ENCODE measurements at regions not wholly inside any gene's neighbourhood (a gene's known extent, or its start where the extent isn't known, plus 50 kb on each side); places are given as distances from the start of the nearest gene placed in this dataset.

DNA sequence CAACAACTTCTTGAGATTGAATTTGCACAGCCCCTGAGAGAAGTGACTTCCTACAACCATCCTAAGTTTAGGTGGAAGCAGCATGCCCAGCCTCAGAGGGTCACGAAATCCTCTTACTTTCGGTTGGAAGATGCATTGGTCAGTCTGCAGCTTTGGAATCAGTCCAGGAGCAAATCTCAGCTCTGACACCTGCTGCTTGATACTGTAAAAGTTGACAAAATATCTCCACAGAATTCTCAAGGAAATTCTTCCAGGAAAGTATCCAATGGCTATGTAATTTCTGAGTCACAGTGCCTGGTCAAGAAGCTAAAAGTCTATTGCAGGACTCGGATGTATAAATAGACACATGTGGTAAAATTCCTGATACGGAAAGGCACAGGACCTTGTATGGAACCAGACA lies 414.5 kb upstream of the GYPC start:
- WGBS, 2 experiments (ENCODE audit: extremely low coverage in 2 of 2, insufficient read length in 1 of 2) = no CpG with 5 or more reads among the region's 4 CpGs
- no peak overlapping the region for H2AFZ ChIP-seq (replicated peaks; ENCODE audit: low read length, poor library complexity)
- H3K9me1 ChIP-seq (ENCODE audit: insufficient read depth, low read length) = no peaks in the 10 kb centered on the region
- H3K14ac ChIP-seq (replicated peaks; ENCODE audit: low read depth, low read length) = no peak overlapping the region
- no peak overlapping the region for H2AK9ac ChIP-seq (replicated peaks; ENCODE audit: low read depth, low read length, poor library complexity)
- intact Hi-C loops (cut with micrococcal nuclease) = loop anchor here (10.0 kb wide), 1 partner anchor 533 kb away; no protein-coding TSS in a partner anchor
- H2AK5ac ChIP-seq (ENCODE audit: low read depth, low read length) = no peak overlapping the region
- POLR2A ChIA-PET (ENCODE audit: unreplicated experiment) = no interaction called here
- H3K9me3 ChIP-seq (ENCODE audit: control insufficient read depth, insufficient read depth, low read length) = peaks cover 10% of the 10 kb centered on the region
- H3K4me2 ChIP-seq (ENCODE audit: low read depth, low read length) = no peak overlapping the region
- no peaks in the 10 kb centered on the region for H3K36me3 ChIP-seq (ENCODE audit: control insufficient read depth, insufficient read depth, low read length)
- no peak for DNase-seq
- no peaks in the 10 kb centered on the region for H4K20me1 ChIP-seq (ENCODE audit: insufficient read depth, low read length)
- no peak overlapping the region for H3K4ac ChIP-seq (ENCODE audit: low read depth, low read length)
- H3K4me1 ChIP-seq (ENCODE audit: control insufficient read depth, insufficient read depth, low read length) = no peaks in the 10 kb centered on the region
- H4K5ac ChIP-seq (ENCODE audit: low read depth, low read length) = no peak overlapping the region
- H3K56ac ChIP-seq (ENCODE audit: extremely low read depth, insufficient read depth, low read length) = no peak overlapping the region
- H3K23ac ChIP-seq (ENCODE audit: low read depth, low read length) = no peak overlapping the region
- no peak overlapping the region for H2BK15ac ChIP-seq (ENCODE audit: low read depth, low read length)
- ATAC-seq (ENCODE audit: low read depth) = no peak
- in situ Hi-C loops (cut with MboI; ENCODE audit: low sequenced_read_pairs) = no loop called here
- H2BK5ac ChIP-seq (ENCODE audit: low read depth, low read length, poor library complexity, severe bottlenecking) = no peak overlapping the region
- H3K9ac ChIP-seq (ENCODE audit: low read depth, low read length) = no peak overlapping the region
- H3K4me3 ChIP-seq (ENCODE audit: insufficient read depth, low read depth, low read length) = no peak overlapping the region
- dilution Hi-C loops (cut with HindIII; ENCODE audit: low sequenced_read_pairs, unreplicated experiment) = no loop called here
- no peak overlapping the region for H2BK20ac ChIP-seq (ENCODE audit: low read depth, low read length)
- H3K18ac ChIP-seq (ENCODE audit: low read depth, low read length) = no peak overlapping the region
- no TSS peak for BruUV-seq (replicated peaks)
- CTCF ChIA-PET = interaction anchor here (0.6 kb wide), 1 partner anchor 533 kb away, joined by 3 read pairs; no protein-coding TSS in a partner anchor
- H4K91ac ChIP-seq (ENCODE audit: insufficient read depth, low read depth, low read length) = no peak overlapping the region
- TF ChIP-seq RAD21 (IDR thresholded peaks at IDR 0.05; ENCODE audit: low read length) (no peak), POLR2A (IDR thresholded peaks at IDR 0.05; ENCODE audit: low read depth, low read length) (no peak), CHD1 (IDR thresholded peaks at IDR 0.05; ENCODE audit: low read depth, low read length) (no peak), BHLHE40 (IDR thresholded peaks at IDR 0.05; ENCODE audit: low read depth, low read length) (no peak), NFE2L2 (IDR thresholded peaks at IDR 0.05; ENCODE audit: low read depth, low read length) (no peak), FOS (IDR thresholded peaks at IDR 0.05; ENCODE audit: low read depth, low read length) (no peak), RCOR1 (IDR thresholded peaks at IDR 0.05; ENCODE audit: insufficient replicate concordance, low read length) (no peak), MXI1 (IDR thresholded peaks at IDR 0.05; ENCODE audit: borderline replicate concordance, low read depth, low read length) (no peak), CEBPB (IDR thresholded peaks at IDR 0.05; ENCODE audit: low read depth, low read length) (no peak), RFX5 (IDR thresholded peaks at IDR 0.05; ENCODE audit: low read depth, low read length) (no peak), MAZ (IDR thresholded peaks at IDR 0.05; ENCODE audit: borderline replicate concordance, low read depth, low read length) (no peak), SMC3 (IDR thresholded peaks at IDR 0.05; ENCODE audit: low read depth, low read length) (no peak), MAFK (IDR thresholded peaks at IDR 0.05; ENCODE audit: low read depth, low read length) (no peak)
- TF ChIP-seq, protein P1, sequence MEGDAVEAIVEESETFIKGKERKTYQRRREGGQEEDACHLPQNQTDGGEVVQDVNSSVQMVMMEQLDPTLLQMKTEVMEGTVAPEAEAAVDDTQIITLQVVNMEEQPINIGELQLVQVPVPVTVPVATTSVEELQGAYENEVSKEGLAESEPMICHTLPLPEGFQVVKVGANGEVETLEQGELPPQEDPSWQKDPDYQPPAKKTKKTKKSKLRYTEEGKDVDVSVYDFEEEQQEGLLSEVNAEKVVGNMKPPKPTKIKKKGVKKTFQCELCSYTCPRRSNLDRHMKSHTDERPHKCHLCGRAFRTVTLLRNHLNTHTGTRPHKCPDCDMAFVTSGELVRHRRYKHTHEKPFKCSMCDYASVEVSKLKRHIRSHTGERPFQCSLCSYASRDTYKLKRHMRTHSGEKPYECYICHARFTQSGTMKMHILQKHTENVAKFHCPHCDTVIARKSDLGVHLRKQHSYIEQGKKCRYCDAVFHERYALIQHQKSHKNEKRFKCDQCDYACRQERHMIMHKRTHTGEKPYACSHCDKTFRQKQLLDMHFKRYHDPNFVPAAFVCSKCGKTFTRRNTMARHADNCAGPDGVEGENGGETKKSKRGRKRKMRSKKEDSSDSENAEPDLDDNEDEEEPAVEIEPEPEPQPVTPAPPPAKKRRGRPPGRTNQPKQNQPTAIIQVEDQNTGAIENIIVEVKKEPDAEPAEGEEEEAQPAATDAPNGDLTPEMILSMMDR (conservative IDR thresholded peaks at IDR 0.05; ENCODE audit: low read depth, low read length) = no peak
- TF ChIP-seq, protein P2, sequence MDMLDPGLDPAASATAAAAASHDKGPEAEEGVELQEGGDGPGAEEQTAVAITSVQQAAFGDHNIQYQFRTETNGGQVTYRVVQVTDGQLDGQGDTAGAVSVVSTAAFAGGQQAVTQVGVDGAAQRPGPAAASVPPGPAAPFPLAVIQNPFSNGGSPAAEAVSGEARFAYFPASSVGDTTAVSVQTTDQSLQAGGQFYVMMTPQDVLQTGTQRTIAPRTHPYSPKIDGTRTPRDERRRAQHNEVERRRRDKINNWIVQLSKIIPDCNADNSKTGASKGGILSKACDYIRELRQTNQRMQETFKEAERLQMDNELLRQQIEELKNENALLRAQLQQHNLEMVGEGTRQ (IDR thresholded peaks at IDR 0.05; ENCODE audit: low read depth, low read length) = no peak
- TF ChIP-seq, protein P3, sequence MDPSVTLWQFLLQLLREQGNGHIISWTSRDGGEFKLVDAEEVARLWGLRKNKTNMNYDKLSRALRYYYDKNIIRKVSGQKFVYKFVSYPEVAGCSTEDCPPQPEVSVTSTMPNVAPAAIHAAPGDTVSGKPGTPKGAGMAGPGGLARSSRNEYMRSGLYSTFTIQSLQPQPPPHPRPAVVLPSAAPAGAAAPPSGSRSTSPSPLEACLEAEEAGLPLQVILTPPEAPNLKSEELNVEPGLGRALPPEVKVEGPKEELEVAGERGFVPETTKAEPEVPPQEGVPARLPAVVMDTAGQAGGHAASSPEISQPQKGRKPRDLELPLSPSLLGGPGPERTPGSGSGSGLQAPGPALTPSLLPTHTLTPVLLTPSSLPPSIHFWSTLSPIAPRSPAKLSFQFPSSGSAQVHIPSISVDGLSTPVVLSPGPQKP (IDR thresholded peaks at IDR 0.05; ENCODE audit: borderline replicate concordance, low read depth, low read length) = no peak
- H2BK120ac ChIP-seq (ENCODE audit: low read depth, low read length) = no peak overlapping the region
- no peaks in the 10 kb centered on the region for H3K79me1 ChIP-seq (ENCODE audit: low read depth in 1 of 2, low read length in 2 of 2)
- no peaks in the 10 kb centered on the region for H3K27me3 ChIP-seq (ENCODE audit: control insufficient read depth, insufficient read depth, low read length)
- no peak overlapping the region for H3K27ac ChIP-seq (ENCODE audit: insufficient read depth, low read length)
- H4K8ac ChIP-seq (ENCODE audit: low read depth in 2 of 2, low read length in 2 of 2) = no peak overlapping the region

All from IMR-90 (cell line).